Peyer's patch (tissue), 4 donors: ENCODE measurements at regions not wholly inside any gene's neighbourhood (a gene's known extent, or its start where the extent isn't known, plus 50 kb on each side); places are given as distances from the start of the nearest gene placed in this dataset.

Source experiments
- DNase-seq, 3 donors: peaks; one replicate each; pipeline ENCODE4 v3.0.0-alpha.2; 2017 to 2019
- H3K27ac ChIP-seq, 4 donors: fragments of 200-600 bp; sonication (generic); one replicate each; pipeline ENCODE4 v1.5.1; 2016 to 2019
- H3K27me3 ChIP-seq, 2 donors: fragments of 200-600 bp; sonication (generic); one replicate each; pipeline ENCODE4 v1.5.1; 2019
- H3K36me3 ChIP-seq, 3 donors: fragments of 200-600 bp; sonication (generic); one replicate each; pipeline ENCODE4 v1.5.1; 2016 to 2019
- H3K4me1 ChIP-seq, 4 donors: fragments of 200-600 bp; sonication (generic); one replicate each; pipeline ENCODE4 v1.5.1; 2016 to 2019
- H3K4me3 ChIP-seq, 4 donors: fragments of 200-600 bp; sonication (generic); 1 replicate in 3 of 4; 2 replicates in 1 of 4; pipeline ENCODE4 v1.5.1; 2016 to 2019; ENCODE audit warnings: mild to moderate bottlenecking in 1 of 4
- H3K9me3 ChIP-seq, 4 donors: fragments of 200-600 bp; sonication (generic); one replicate each; pipeline ENCODE4 v1.5.1; 2016 to 2019; ENCODE audit warnings: mild to moderate bottlenecking in 1 of 4
- POLR2A ChIP-seq, 2 donors: fragments of 450-650 bp; IDR thresholded peaks; one replicate each; pipeline ENCODE4 v1.5.1; 2017; ENCODE audit warnings: antibody characterized with exemption in 2 of 2, mild to moderate bottlenecking in 2 of 2, moderate library complexity in 2 of 2
- TF ChIP-seq, protein P1 (sequence below), 6 experiments: fragments of 450-650 bp in 4 of 6; fragments of 200-600 bp in 2 of 6; sonication (generic) in 1 of 6; IDR thresholded peaks; one replicate each; pipeline ENCODE4 v1.5.1; 2017 to 2019; ENCODE audit warnings: antibody characterized with exemption in 6 of 6, mild to moderate bottlenecking in 3 of 6, moderate library complexity in 1 of 6

DNA sequence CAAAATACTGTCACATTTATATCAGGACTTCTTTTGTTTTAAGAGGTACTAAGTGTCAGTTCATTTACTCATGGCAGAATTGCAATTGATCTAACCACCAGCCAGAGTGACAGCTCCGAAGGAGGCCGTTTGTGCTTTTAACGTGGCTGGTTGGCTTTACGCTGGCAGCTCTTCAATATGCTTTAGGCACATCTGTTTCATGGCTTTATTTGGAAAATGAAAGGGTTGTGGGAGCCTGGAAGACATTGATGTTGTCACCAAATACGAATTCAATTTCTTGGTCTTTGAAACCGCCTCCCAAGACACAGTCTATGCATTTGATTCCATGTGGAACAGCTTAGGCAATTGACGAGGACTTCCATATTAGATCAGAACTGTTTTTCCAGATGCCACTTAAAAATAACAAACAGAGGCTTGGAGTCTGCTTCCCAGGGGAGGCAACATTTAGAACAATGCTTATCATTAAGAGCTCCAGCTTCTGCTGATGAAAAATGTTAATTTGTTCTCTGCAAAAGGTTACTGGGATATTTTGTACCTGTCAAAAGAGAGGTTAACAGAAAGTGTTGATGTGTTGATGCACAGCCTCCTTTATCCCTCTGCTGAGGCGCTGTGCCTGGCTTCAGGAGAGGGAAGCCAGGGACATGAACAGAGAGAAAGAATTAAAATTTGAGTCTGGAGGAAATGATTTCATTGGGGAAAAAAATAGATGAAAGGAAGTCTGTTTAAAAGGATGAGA lies 64.0 kb upstream of the TNFRSF19 start:
- Histone ChIP-seq H3K36me3 (no peaks in the 10 kb centered on the region), H3K4me3 (no peak overlapping the region), H3K27ac (no peak overlapping the region), H3K9me3 (no peaks in the 10 kb centered on the region), H3K27me3 (no peaks in the 10 kb centered on the region), H3K4me1 (no peaks in the 10 kb centered on the region)
- no peak for DNase-seq
- no peak for TF ChIP-seq POLR2A (IDR thresholded peaks at IDR 0.05)
- TF ChIP-seq, protein P1, sequence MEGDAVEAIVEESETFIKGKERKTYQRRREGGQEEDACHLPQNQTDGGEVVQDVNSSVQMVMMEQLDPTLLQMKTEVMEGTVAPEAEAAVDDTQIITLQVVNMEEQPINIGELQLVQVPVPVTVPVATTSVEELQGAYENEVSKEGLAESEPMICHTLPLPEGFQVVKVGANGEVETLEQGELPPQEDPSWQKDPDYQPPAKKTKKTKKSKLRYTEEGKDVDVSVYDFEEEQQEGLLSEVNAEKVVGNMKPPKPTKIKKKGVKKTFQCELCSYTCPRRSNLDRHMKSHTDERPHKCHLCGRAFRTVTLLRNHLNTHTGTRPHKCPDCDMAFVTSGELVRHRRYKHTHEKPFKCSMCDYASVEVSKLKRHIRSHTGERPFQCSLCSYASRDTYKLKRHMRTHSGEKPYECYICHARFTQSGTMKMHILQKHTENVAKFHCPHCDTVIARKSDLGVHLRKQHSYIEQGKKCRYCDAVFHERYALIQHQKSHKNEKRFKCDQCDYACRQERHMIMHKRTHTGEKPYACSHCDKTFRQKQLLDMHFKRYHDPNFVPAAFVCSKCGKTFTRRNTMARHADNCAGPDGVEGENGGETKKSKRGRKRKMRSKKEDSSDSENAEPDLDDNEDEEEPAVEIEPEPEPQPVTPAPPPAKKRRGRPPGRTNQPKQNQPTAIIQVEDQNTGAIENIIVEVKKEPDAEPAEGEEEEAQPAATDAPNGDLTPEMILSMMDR (IDR thresholded peaks at IDR 0.05) = no peak

DNA sequence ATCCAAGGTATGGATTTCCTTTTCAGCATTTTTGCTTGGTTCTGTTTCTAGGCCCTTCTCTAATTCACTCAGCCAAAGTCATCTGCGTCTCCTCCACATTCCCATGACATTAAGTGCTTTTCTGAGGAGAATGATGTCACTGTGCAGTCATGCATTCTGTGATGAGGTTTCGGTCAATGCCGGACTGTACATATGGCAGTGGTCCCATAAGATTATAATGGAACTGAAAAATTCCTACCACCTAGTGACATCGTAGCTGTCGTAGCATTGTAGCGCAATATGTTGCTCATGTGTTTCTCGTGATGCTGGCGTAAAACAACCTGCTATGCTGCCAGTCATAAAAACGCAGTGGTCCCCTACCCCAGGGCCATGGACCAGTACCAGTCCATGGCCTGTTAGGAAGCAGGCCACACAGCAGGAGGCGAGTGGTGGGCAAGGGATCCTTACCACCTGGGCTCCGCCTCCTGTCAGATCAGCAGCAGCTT lies 63.4 kb upstream of the TNFRSF19 start:
- H3K27me3 ChIP-seq = no peaks in the 10 kb centered on the region
- no peak for DNase-seq
- no peak overlapping the region for H3K4me3 ChIP-seq
- H3K36me3 ChIP-seq = no peaks in the 10 kb centered on the region
- no peaks in the 10 kb centered on the region for H3K9me3 ChIP-seq
- no peak overlapping the region for H3K27ac ChIP-seq
- TF ChIP-seq, protein P1 (IDR thresholded peaks at IDR 0.05) = no peak
- TF ChIP-seq POLR2A (IDR thresholded peaks at IDR 0.05) = no peak
- H3K4me1 ChIP-seq = no peaks in the 10 kb centered on the region

DNA sequence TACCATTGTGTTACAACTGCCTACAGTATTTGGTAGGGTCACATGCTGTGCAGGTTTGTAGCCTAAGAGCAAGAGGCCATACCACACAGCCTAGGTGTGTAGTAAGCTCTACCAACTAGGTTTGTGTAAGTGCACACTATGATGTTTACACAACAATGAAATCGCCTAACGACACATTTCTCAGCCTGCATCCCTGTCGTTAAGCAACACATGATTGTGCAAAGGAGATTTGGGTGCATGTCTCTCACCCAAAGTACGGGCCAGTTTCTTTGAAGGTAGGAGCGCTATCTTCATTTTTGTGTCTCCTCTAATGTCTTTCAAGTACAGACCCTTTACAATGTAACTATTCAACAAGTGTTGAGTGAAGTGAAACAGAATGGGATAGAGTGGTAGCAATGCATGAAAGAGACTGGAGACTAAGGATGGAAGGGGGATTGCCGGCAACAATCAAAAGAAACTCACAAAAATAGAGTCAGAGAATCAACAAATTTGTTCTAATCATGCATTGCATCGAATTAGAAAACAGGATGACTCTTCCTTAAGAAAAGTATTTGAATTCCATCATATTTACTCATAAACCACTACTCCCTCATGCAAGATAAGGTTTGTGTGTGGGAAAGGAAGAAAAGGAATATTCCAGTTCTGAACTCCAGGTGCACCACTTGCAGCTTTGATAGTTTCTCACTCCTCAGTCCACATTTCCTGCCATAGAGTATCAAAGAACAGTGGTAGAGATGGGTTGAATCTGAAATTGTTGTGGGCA lies 60.2 kb upstream of the TNFRSF19 start:
- Histone ChIP-seq H3K4me3 (no peak overlapping the region), H3K4me1 (no peaks in the 10 kb centered on the region), H3K27ac (no peak overlapping the region), H3K27me3 (no peaks in the 10 kb centered on the region), H3K36me3 (no peaks in the 10 kb centered on the region), H3K9me3 (no peaks in the 10 kb centered on the region)
- TF ChIP-seq, protein P1 (IDR thresholded peaks at IDR 0.05) = no peak
- no peak for TF ChIP-seq POLR2A (IDR thresholded peaks at IDR 0.05)
- DNase-seq = no peak

DNA sequence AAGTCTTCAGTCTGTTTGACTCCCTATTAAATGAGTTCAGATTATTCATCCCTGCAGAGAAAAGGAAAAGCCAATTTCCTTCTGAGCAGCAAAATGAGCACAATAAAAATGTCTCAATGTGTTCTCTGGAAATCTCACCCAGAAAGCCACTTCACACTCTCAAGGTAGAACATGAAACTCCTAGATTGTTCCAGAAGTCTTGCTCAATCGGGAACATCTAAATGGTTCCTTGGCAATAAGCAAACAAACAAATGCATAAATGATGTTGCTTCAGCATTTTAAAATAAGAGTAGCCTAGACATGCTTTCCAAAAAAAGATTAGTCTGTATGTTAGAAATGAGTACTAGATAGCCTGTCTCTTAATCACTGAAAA lies 59.7 kb upstream of the TNFRSF19 start:
- TF ChIP-seq, protein P1 (IDR thresholded peaks at IDR 0.05) = no peak
- no peak for TF ChIP-seq POLR2A (IDR thresholded peaks at IDR 0.05)
- H3K4me3 ChIP-seq = no peak overlapping the region
- H3K9me3 ChIP-seq = no peaks in the 10 kb centered on the region
- H3K36me3 ChIP-seq = no peaks in the 10 kb centered on the region
- H3K27me3 ChIP-seq = no peaks in the 10 kb centered on the region
- no peaks in the 10 kb centered on the region for H3K4me1 ChIP-seq
- DNase-seq = no peak
- H3K27ac ChIP-seq = no peak overlapping the region

DNA sequence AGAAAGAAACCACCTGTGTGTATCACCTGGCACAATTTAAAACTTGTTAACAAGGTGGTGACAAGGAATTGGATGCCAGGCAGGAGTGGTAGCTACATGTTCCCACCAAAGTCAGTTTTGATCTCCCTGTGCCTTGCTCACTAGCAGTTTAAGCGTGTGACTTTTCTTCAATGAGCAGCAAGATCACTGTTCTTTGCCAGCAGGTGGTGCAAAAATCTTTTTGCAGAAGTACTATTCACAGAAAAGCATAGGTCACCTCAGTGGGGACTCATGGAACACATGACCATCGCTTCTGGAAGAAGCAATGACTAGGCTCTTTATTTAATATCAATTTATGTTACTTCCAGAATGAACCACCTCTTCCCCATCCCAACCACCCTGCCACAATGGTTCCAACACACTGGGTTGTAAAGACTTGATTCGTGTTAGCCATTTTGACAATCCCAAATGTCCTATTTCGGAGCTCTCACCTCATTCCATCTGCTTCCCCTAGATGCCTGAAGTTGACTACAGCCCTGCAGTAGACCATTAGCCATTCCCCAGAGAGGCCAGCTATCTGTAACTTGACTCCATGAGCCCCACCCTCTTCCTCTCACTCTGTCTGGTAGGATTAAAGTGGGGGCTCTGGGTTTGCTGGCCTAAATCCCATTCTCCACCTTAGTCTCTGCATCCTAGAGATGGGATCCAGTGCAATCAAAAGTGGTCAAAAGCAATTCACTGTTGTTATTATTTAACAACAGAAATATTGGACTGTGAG lies 59.1 kb upstream of the TNFRSF19 start:
- no peak for DNase-seq
- Histone ChIP-seq H3K27me3 (no peaks in the 10 kb centered on the region), H3K4me1 (no peaks in the 10 kb centered on the region), H3K4me3 (no peak overlapping the region), H3K36me3 (no peaks in the 10 kb centered on the region), H3K9me3 (no peaks in the 10 kb centered on the region), H3K27ac (no peak overlapping the region)
- no peak for TF ChIP-seq POLR2A (IDR thresholded peaks at IDR 0.05)
- TF ChIP-seq, protein P1 (IDR thresholded peaks at IDR 0.05) = peak in 1 of 6 experiments; percentile 4
